Stimulated activated memory B cell treated with anti-CD40 and anti-IgM and Interleukin-4, amounts not matched to agents 10 μg/mL and 1 μg/mL and 100 μg/mL, for 72 hours (primary cell): ENCODE measurements at regions not wholly inside any gene's neighbourhood (a gene's known extent, or its start where the extent isn't known, plus 50 kb on each side); places are given as distances from the start of the nearest gene placed in this dataset.

Source experiments
- ATAC-seq: fragments of 150-1000 bp; cut with Tn5 transposase; 2 replicates; pipeline ENCODE4 v1.10.0; 2021
- H3K27ac Mint-ChIP-seq: one replicate; pipeline ENCODE4 v1.8.0; 2022; ENCODE audit warnings: mild to moderate bottlenecking, mixed read lengths
- H3K27me3 Mint-ChIP-seq: one replicate; pipeline ENCODE4 v1.8.0; 2022; ENCODE audit warnings: mixed read lengths
- H3K36me3 Mint-ChIP-seq: one replicate; pipeline ENCODE4 v1.8.0; 2022; ENCODE audit warnings: mixed read lengths
- H3K4me1 Mint-ChIP-seq: one replicate; pipeline ENCODE4 v1.8.0; 2022; ENCODE audit warnings: mixed read lengths
- H3K4me3 Mint-ChIP-seq: one replicate; pipeline ENCODE4 v1.8.0; 2022; ENCODE audit warnings: mild to moderate bottlenecking, moderate library complexity, mixed read lengths
- H3K9me3 Mint-ChIP-seq: one replicate; pipeline ENCODE4 v1.8.0; 2022; ENCODE audit warnings: mixed read lengths

- Mint-ChIP-seq H3K27me3 (no peaks in the 10 kb centered on the region), H3K27ac (no peak overlapping the region), H3K4me3 (no peak overlapping the region), H3K9me3 (no peaks in the 10 kb centered on the region), H3K36me3 (no peaks in the 10 kb centered on the region), H3K4me1 (no peaks in the 10 kb centered on the region)
- ATAC-seq: no peak
These were observed 157.4 kb upstream of the GULP1 start for GRCh38 chr2:188134241-188134640.

- Mint-ChIP-seq H3K27ac (no peak overlapping the region), H3K4me3 (no peak overlapping the region), H3K36me3 (no peaks in the 10 kb centered on the region), H3K27me3 (no peaks in the 10 kb centered on the region), H3K4me1 (no peaks in the 10 kb centered on the region), H3K9me3 (no peaks in the 10 kb centered on the region)
- ATAC-seq: no peak
These were observed 153.4 kb upstream of the GULP1 start for GRCh38 chr2:188138313-188138712.

DNA sequence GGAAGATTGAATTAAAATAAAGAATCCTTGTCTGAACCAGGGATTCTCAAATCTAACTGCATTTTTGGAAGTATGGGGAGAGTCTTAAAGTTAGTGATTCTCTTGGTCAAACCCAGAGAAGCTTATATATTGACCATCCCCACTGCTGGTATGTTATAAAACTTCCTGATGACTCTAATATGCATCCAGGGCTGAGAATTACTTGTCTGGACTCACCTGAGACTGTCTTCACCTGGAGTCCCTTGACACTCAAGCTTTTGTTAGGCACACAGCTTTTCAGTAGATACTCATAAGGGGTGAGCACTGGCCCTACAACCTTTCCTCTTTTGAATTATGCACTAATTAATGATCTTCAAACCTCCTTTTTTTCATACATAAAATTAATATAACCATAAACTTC, 149.6 kb upstream of the GULP1 start:
- Mint-ChIP-seq H3K36me3 (no peaks in the 10 kb centered on the region), H3K9me3 (peaks cover 3% of the 10 kb centered on the region), H3K27me3 (no peaks in the 10 kb centered on the region), H3K4me1 (no peaks in the 10 kb centered on the region), H3K4me3 (no peak overlapping the region), H3K27ac (no peak overlapping the region)
- ATAC-seq: no peak

DNA sequence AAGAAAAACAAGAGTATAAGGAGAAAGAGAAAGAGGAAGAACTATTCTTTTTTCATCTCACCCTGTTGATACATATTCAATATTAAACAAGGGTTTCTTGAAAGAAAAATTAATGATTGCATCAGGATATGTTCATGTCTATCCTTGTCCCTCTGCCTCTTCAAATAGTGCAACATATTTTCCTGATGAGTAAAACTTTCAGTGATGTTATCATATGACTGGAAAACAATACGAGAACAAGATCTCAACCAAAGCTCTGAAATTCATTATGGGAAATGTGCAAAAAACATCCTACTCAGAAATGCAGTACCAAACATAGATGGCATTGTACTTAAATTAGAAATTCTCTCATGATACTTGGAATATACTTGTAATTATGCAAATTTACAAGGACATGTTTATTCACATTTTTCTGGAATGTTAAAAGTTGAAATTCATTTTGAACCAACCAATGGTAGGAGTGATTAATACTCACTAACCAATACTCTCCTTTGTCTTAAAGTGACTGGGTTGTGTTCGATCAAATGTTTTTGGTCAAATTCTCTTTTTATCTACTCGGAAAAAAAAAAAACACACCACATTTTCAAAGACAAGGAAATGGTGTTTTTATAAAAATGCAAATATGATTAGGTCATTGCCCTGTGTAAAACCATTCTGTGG, 148.9 kb upstream of the GULP1 start:
- Mint-ChIP-seq H3K9me3 (peaks cover 3% of the 10 kb centered on the region), H3K4me3 (no peak overlapping the region), H3K36me3 (no peaks in the 10 kb centered on the region), H3K27me3 (no peaks in the 10 kb centered on the region), H3K4me1 (no peaks in the 10 kb centered on the region), H3K27ac (no peak overlapping the region)
- no peak for ATAC-seq

DNA sequence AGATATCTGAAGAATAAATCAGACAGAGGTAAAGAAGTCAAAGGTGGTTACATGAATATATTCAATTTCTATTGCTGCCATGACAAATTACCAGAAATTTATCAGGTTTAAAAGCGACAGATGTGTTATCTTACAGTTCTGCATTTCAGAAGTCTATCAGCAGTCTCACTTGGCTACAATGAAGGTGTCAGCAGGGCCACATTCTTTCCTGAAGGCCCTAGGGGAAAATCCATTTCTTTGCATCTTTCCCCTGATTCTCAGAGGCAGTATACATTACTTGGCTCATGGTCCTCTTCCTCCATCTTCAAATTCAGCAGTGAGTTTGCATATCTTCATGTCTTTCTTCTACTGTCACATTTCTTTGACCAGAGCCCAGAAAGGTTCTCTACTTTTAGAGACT, 145.8 kb upstream of the GULP1 start:
- no peak overlapping the region for H3K4me3 Mint-ChIP-seq
- H3K9me3 Mint-ChIP-seq: peaks cover 3% of the 10 kb centered on the region
- no peak for ATAC-seq
- H3K27ac Mint-ChIP-seq: no peak overlapping the region
- H3K36me3 Mint-ChIP-seq: no peaks in the 10 kb centered on the region
- H3K27me3 Mint-ChIP-seq: no peaks in the 10 kb centered on the region
- no peaks in the 10 kb centered on the region for H3K4me1 Mint-ChIP-seq

DNA sequence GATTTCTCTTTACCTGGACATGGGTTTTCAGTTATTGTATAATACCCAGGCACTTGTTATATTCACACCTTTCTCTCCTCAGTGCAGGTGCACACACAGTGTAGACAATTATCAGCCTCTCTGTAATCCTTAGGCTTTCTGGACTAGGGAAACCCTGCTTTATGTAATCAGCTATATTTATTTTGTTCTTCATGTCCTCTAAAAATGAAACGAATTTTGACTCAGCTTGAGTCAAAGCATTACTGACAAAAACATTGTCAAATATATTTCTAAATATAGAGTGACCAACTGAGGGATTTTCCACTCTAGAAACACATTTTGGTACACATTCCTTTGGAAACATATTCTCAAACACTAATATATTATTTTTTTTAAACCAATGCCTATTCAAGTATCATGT, 144.8 kb upstream of the GULP1 start:
- no peak overlapping the region for H3K27ac Mint-ChIP-seq
- no peaks in the 10 kb centered on the region for H3K27me3 Mint-ChIP-seq
- no peaks in the 10 kb centered on the region for H3K4me1 Mint-ChIP-seq
- H3K9me3 Mint-ChIP-seq: peaks cover 3% of the 10 kb centered on the region
- H3K4me3 Mint-ChIP-seq: no peak overlapping the region
- no peak for ATAC-seq
- H3K36me3 Mint-ChIP-seq: no peaks in the 10 kb centered on the region

DNA sequence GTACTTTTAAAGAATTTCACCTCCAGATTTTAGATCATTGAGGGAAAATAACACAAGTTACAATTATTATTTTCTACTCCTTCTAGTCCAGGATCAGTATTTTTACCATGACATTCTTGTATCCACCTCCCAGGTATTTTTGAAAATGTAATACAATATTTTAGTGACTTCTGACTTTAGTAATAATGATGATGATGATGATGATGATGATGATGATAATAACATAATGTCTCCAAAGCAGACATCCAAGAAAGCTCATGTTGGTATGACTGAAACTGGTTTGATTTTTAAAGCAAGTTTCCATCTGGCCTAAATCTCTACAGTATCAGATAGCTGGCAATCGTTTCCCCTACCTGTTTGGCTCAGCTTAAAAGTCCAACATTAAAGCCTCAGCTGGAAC, 140.0 kb upstream of the GULP1 start:
- no peak for ATAC-seq
- Mint-ChIP-seq H3K27me3 (no peaks in the 10 kb centered on the region), H3K4me1 (no peaks in the 10 kb centered on the region), H3K27ac (no peak overlapping the region), H3K9me3 (peaks cover 5% of the 10 kb centered on the region), H3K4me3 (no peak overlapping the region), H3K36me3 (no peaks in the 10 kb centered on the region)

DNA sequence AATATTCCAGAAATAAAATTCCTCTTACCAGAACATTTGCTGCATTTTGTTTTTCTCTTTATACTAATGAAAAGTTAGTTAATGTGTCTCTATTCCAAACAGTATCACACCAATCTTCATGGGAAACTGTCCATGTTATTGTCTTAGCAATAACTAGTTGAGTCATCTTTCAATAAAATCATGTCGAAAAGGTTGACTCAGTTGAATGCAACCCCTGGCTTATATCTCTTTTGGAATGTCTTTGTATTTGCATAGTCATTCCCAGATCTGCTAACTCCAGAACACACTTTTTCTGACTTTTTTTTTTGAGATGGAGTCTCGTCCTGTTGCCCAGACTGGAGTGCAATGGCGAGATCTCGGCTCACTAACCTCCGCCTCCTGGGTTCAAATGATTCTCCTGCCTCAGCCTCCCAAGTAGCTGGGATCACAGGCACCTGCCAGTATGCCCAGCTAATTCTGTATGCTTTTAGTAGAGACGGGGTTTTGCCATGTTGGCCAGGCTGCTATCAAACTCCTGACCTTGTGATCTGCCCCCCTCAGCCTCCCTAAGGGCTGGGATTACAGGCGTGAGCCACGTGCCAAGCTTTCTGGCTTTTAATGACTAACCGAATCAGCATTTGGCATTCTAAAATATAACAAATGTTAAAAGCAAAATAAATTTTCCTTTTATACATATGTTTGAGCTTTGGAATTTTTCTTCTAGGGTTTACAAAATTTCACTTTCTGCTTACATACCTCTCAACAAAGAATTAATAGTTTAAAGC, 133.2 kb upstream of the GULP1 start:
- Mint-ChIP-seq H3K4me1 (no peaks in the 10 kb centered on the region), H3K36me3 (no peaks in the 10 kb centered on the region), H3K27ac (no peak overlapping the region), H3K4me3 (no peak overlapping the region), H3K9me3 (no peaks in the 10 kb centered on the region), H3K27me3 (no peaks in the 10 kb centered on the region)
- no peak for ATAC-seq

DNA sequence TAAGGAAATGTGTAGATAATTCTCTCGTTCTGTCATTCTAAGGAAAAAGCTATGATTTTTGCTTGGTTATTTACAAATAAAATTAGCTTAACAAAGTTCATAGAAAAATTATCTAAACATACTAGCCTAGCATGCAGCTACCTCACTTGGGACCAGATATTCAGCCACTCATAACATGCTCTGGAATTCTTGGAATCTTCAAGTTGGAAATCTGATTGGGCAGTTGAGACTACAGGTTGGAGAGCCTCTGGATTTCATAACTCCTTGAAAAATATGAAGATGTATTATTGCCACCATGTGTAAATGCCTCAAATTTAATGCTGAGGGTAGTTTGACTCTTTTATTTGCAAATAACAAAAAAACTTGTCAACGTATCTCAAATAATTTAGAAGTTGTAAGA, 132.2 kb upstream of the GULP1 start:
- no peaks in the 10 kb centered on the region for H3K4me1 Mint-ChIP-seq
- ATAC-seq: no peak
- no peaks in the 10 kb centered on the region for H3K36me3 Mint-ChIP-seq
- H3K27me3 Mint-ChIP-seq: no peaks in the 10 kb centered on the region
- H3K27ac Mint-ChIP-seq: no peak overlapping the region
- H3K9me3 Mint-ChIP-seq: no peaks in the 10 kb centered on the region
- no peak overlapping the region for H3K4me3 Mint-ChIP-seq

GRCh38 chr2:188170356-188170755, 121.3 kb upstream of the GULP1 start:
- no peaks in the 10 kb centered on the region for H3K36me3 Mint-ChIP-seq
- H3K4me1 Mint-ChIP-seq: no peaks in the 10 kb centered on the region

GRCh38 chr2:188176620-188177019, 115.1 kb upstream of the GULP1 start:
- Mint-ChIP-seq H3K27me3 (no peaks in the 10 kb centered on the region), H3K9me3 (peaks cover 13% of the 10 kb centered on the region), H3K4me1 (no peaks in the 10 kb centered on the region), H3K27ac (no peak overlapping the region), H3K36me3 (no peaks in the 10 kb centered on the region), H3K4me3 (no peak overlapping the region)
- ATAC-seq: no peak

More at GRCh38 chr2:188170356-188170755, 121.3 kb upstream of the GULP1 start:
- Mint-ChIP-seq H3K27me3 (no peaks in the 10 kb centered on the region), H3K27ac (no peak overlapping the region), H3K9me3 (peaks cover 21% of the 10 kb centered on the region), H3K4me3 (no peak overlapping the region)
- ATAC-seq: no peak

- Mint-ChIP-seq H3K4me3 (no peak overlapping the region), H3K36me3 (no peaks in the 10 kb centered on the region), H3K9me3 (peaks cover 5% of the 10 kb centered on the region), H3K4me1 (no peaks in the 10 kb centered on the region), H3K27me3 (no peaks in the 10 kb centered on the region), H3K27ac (no peak overlapping the region)
- no peak for ATAC-seq
These were observed 110.4 kb upstream of the GULP1 start for GRCh38 chr2:188181067-188181838.

- no peaks in the 10 kb centered on the region for H3K27me3 Mint-ChIP-seq
These were observed 109.8 kb upstream of the GULP1 start for GRCh38 chr2:188181884-188182283.

DNA sequence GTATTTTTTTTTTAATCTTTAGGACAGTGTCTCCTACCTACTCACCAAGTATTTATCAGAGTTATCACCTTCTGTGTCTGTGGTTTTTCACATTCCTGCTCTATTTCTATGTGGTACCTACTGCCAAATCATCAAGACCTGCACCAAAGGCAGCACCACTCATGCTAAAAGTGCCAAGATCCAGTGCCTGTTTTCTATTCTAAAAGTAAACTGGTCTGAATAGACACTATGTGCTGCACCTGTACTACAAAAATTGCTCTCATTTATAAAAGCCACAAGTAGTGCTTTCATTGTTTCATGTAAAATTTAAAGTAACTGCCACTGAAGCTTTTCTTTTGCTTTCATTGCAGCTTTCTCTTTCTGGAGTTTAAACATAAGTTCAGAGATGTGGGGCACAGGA, 103.9 kb upstream of the GULP1 start:
- H3K4me3 Mint-ChIP-seq: no peak overlapping the region
- no peak for ATAC-seq
- H3K27ac Mint-ChIP-seq: no peak overlapping the region
- peaks cover 2% of the 10 kb centered on the region for H3K9me3 Mint-ChIP-seq
- H3K36me3 Mint-ChIP-seq: no peaks in the 10 kb centered on the region
- no peaks in the 10 kb centered on the region for H3K4me1 Mint-ChIP-seq
- H3K27me3 Mint-ChIP-seq: no peaks in the 10 kb centered on the region

More at GRCh38 chr2:188181884-188182283, 109.8 kb upstream of the GULP1 start:
- no peaks in the 10 kb centered on the region for H3K36me3 Mint-ChIP-seq
- peaks cover 5% of the 10 kb centered on the region for H3K9me3 Mint-ChIP-seq
- no peak overlapping the region for H3K27ac Mint-ChIP-seq
- H3K4me3 Mint-ChIP-seq: no peak overlapping the region
- ATAC-seq: no peak
- H3K4me1 Mint-ChIP-seq: no peaks in the 10 kb centered on the region

GRCh38 chr2:188189356-188189755, 102.3 kb upstream of the GULP1 start:
- no peaks in the 10 kb centered on the region for H3K4me1 Mint-ChIP-seq
- no peak overlapping the region for H3K27ac Mint-ChIP-seq
- no peaks in the 10 kb centered on the region for H3K27me3 Mint-ChIP-seq
- no peaks in the 10 kb centered on the region for H3K9me3 Mint-ChIP-seq
- no peak overlapping the region for H3K4me3 Mint-ChIP-seq
- H3K36me3 Mint-ChIP-seq: no peaks in the 10 kb centered on the region
- ATAC-seq: no peak

DNA sequence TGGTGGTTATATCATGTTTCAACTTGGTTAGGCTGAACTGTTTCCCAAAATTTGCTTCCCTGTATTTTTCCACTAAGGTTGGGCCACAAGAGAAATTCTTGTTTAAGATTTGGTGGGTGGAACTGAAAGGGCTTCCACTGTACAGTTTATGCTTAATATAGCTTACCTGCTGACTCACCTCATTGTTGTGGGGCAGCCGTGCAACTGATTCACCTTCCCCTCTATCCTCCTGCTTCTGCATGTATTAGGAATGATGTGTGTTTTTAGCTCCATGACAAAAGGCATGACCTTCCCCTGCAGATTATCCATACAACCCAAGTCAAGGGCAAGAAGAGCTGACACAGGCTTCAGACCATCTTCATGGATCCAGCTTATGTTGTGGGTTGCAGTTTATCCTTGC, 98.4 kb upstream of the GULP1 start:
- H3K4me3 Mint-ChIP-seq: no peak overlapping the region
- H3K4me1 Mint-ChIP-seq: no peaks in the 10 kb centered on the region
- H3K27ac Mint-ChIP-seq: no peak overlapping the region
- no peaks in the 10 kb centered on the region for H3K27me3 Mint-ChIP-seq
- H3K9me3 Mint-ChIP-seq: no peaks in the 10 kb centered on the region
- no peaks in the 10 kb centered on the region for H3K36me3 Mint-ChIP-seq
- no peak for ATAC-seq
